Thyroid gland (tissue), 4 donors: ENCODE measurements at regions not wholly inside any gene's neighbourhood (a gene's known extent, or its start where the extent isn't known, plus 50 kb on each side); places are given as distances from the start of the nearest gene placed in this dataset.

ENCODE experiments used
- CTCF ChIP-seq, 6 experiments: fragments of 200-600 bp in 3 of 6; fragments of 450-650 bp in 3 of 6; sonication (generic) in 3 of 6; IDR thresholded peaks; one replicate each; pipeline ENCODE4 v1.5.1; 2016 to 2019; ENCODE audit warnings: antibody characterized with exemption in 6 of 6, mild to moderate bottlenecking in 2 of 6, inconsistent platforms in 1 of 6, moderate library complexity in 1 of 6
- POLR2A ChIP-seq, 2 donors: fragments of 450-650 bp; IDR thresholded peaks; one replicate each; pipeline ENCODE4 v1.6.1; 2017; ENCODE audit warnings: antibody characterized with exemption in 2 of 2, mild to moderate bottlenecking in 2 of 2, moderate library complexity in 1 of 2

- TF ChIP-seq CTCF (IDR thresholded peaks at IDR 0.05) (no peak), POLR2A (IDR thresholded peaks at IDR 0.05) (no peak)
Observed at GRCh38 chr9:135227641-135228251, 140.3 kb downstream of the OLFM1 start.
